CD4-positive, alpha-beta memory T cell (primary cell): ENCODE measurements at regions not wholly inside any gene's neighbourhood (a gene's known extent, or its start where the extent isn't known, plus 50 kb on each side); places are given as distances from the start of the nearest gene placed in this dataset.
"Not testable (repeated sequence)": the region's sequence is repeated elsewhere in the genome, so short reads cannot be mapped to it uniquely, and the experiment has no call there.

Experiments
- CTCF ChIA-PET: fragments of 350-600 bp; sonication (Branson Sonifier 250); formaldehyde crosslinking; loops from one replicate; lab custom pipeline; 2021; ENCODE audit warnings: inconsistent platforms; ENCODE audit not compliant: partially characterized antibody; lab: Charles Lee
- POLR2A ChIA-PET: fragments of 350-600 bp; sonication (Branson Sonifier 250); formaldehyde crosslinking; loops from one replicate; lab custom pipeline; 2021; ENCODE audit not compliant: partially characterized antibody; lab: Charles Lee
- DNase-seq, 5 donors: peaks; one replicate each; pipeline versions ENCODE4 v3.0.0 to v3.0.0-alpha.2; 2020 to 2022; ENCODE audit warnings: mixed read lengths in 1 of 5
- H3K27ac ChIP-seq: one replicate; pipeline ENCODE4 v1.7.0; 2013; ENCODE audit warnings: low read depth, low read length
- H3K27me3 ChIP-seq: 2 replicates; pipeline ENCODE4 v1.7.0; 2013; ENCODE audit warnings: mild to moderate bottlenecking, low read length, moderate library complexity; ENCODE audit not compliant: insufficient read depth
- H3K36me3 ChIP-seq: 2 replicates; pipeline ENCODE4 v1.7.0; 2013; ENCODE audit warnings: mild to moderate bottlenecking, low read length, moderate library complexity; ENCODE audit not compliant: insufficient read depth
- H3K4me1 ChIP-seq: 2 replicates; pipeline ENCODE4 v1.7.0; 2013; ENCODE audit warnings: mild to moderate bottlenecking, low read length, moderate library complexity; ENCODE audit not compliant: insufficient read depth
- H3K4me3 ChIP-seq, 2 donors: one replicate each; pipeline ENCODE4 v1.7.0; 2013; ENCODE audit warnings: low read length in 2 of 2, mild to moderate bottlenecking in 1 of 2
- H3K9me3 ChIP-seq, 2 donors: one replicate each; pipeline ENCODE4 v1.7.0; 2013; ENCODE audit warnings: low read length in 2 of 2, control low read depth in 1 of 2; ENCODE audit not compliant: control insufficient read depth in 1 of 2
- H3K27ac Mint-ChIP-seq, 7 donors: one replicate each; pipeline ENCODE4 v1.8.0; 2020 to 2021; ENCODE audit warnings: mixed read lengths in 7 of 7, mild to moderate bottlenecking in 6 of 7, inconsistent platforms in 3 of 7, moderate library complexity in 3 of 7
- H3K27me3 Mint-ChIP-seq, 2 donors: one replicate each; pipeline ENCODE4 v1.8.0; 2020 to 2021; ENCODE audit warnings: mixed read lengths in 2 of 2
- H3K36me3 Mint-ChIP-seq, 2 donors: one replicate each; pipeline ENCODE4 v1.8.0; 2020 to 2021; ENCODE audit warnings: mixed read lengths in 2 of 2, inconsistent platforms in 1 of 2, mild to moderate bottlenecking in 1 of 2
- H3K4me1 Mint-ChIP-seq, 4 donors: one replicate each; pipeline ENCODE4 v1.8.0; 2020 to 2021; ENCODE audit warnings: mixed read lengths in 4 of 4, mild to moderate bottlenecking in 1 of 4
- H3K4me3 Mint-ChIP-seq, 8 donors: one replicate each; pipeline ENCODE4 v1.8.0; 2020 to 2021; ENCODE audit warnings: mixed read lengths in 8 of 8, mild to moderate bottlenecking in 7 of 8, moderate library complexity in 6 of 8, inconsistent platforms in 3 of 8
- H3K9me3 Mint-ChIP-seq, 8 donors: one replicate each; pipeline ENCODE4 v1.8.0; 2020 to 2021; ENCODE audit warnings: mixed read lengths in 8 of 8, mild to moderate bottlenecking in 5 of 8, inconsistent platforms in 3 of 8, moderate library complexity in 1 of 8
- intact Hi-C: fragments of 100-400 bp; cut with micrococcal nuclease; formaldehyde crosslinking; loops from one replicate; pipeline ENCODE4 v1.15.1; 2023

- H3K27ac Mint-ChIP-seq, H3K4me3 ChIP-seq, POLR2A ChIA-PET, H3K36me3 ChIP-seq, CTCF ChIA-PET, H3K27me3 ChIP-seq, H3K4me3 Mint-ChIP-seq, H3K27me3 Mint-ChIP-seq, DNase-seq, H3K4me1 ChIP-seq, intact Hi-C loops, H3K36me3 Mint-ChIP-seq, H3K9me3 ChIP-seq, H3K4me1 Mint-ChIP-seq, H3K27ac ChIP-seq: not testable (repeated sequence)
- H3K9me3 Mint-ChIP-seq, result peaks cover 0 to 16% (median 3%) of the 10 kb centered on the region in 8 donors
Measured at GRCh38 chr16:65735615-65736014, 613.8 kb upstream of the CDH11 start.

- H3K36me3 Mint-ChIP-seq, result no peaks in the 10 kb centered on the region
- H3K9me3 ChIP-seq, result no peaks in the 10 kb centered on the region
- no peaks in the 10 kb centered on the region for H3K4me1 ChIP-seq
- ChIA-PET CTCF (no interaction called here), POLR2A (no interaction called here)
- H3K27ac Mint-ChIP-seq, result no peak overlapping the region
- no peak for DNase-seq
- no peaks in the 10 kb centered on the region for H3K27me3 Mint-ChIP-seq
- H3K4me3 Mint-ChIP-seq, result no peak overlapping the region
- H3K4me3 ChIP-seq, result no peak overlapping the region
- no peaks in the 10 kb centered on the region for H3K4me1 Mint-ChIP-seq
- intact Hi-C loops, result no loop called here
- H3K36me3 ChIP-seq, result no peaks in the 10 kb centered on the region
- no peak overlapping the region for H3K27ac ChIP-seq
- H3K9me3 Mint-ChIP-seq, result peaks cover 0 to 27% (median 3%) of the 10 kb centered on the region in 8 donors
- no peaks in the 10 kb centered on the region for H3K27me3 ChIP-seq
Measured at GRCh38 chr16:65733721-65734120, 611.9 kb upstream of the CDH11 start.

- no peaks in the 10 kb centered on the region for H3K36me3 ChIP-seq
- CTCF ChIA-PET, result no interaction called here
Measured at GRCh38 chr16:65731833-65732232, 610.0 kb upstream of the CDH11 start.

GRCh38 chr16:65728652-65729051 is 606.8 kb upstream of the CDH11 start:
- no peak for DNase-seq
- H3K27ac ChIP-seq, result no peak overlapping the region
- no peak overlapping the region for H3K27ac Mint-ChIP-seq
- H3K27me3 ChIP-seq, result no peaks in the 10 kb centered on the region
- H3K9me3 ChIP-seq, result no peaks in the 10 kb centered on the region
- no peaks in the 10 kb centered on the region for H3K4me1 ChIP-seq
- H3K4me3 Mint-ChIP-seq, result no peak overlapping the region
- CTCF ChIA-PET, result no interaction called here
- no peaks in the 10 kb centered on the region for H3K4me1 Mint-ChIP-seq
- intact Hi-C loops, result no loop called here
- H3K9me3 Mint-ChIP-seq, result peaks cover 0 to 26% (median 5%) of the 10 kb centered on the region in 8 donors
- H3K4me3 ChIP-seq, result no peak overlapping the region
- POLR2A ChIA-PET, result no interaction called here
- H3K36me3 ChIP-seq, result no peaks in the 10 kb centered on the region
- peaks cover 0 to 3% of the 10 kb centered on the region in 2 donors for H3K27me3 Mint-ChIP-seq
- H3K36me3 Mint-ChIP-seq, result no peaks in the 10 kb centered on the region

More at GRCh38 chr16:65731833-65732232, 610.0 kb upstream of the CDH11 start:
- Mint-ChIP-seq H3K4me3 (no peak overlapping the region), H3K27ac (no peak overlapping the region), H3K36me3 (no peaks in the 10 kb centered on the region), H3K9me3 (peaks cover 0 to 23% (median 5%) of the 10 kb centered on the region in 8 donors), H3K4me1 (no peaks in the 10 kb centered on the region), H3K27me3 (peaks cover 0 to 3% of the 10 kb centered on the region in 2 donors)
- H3K9me3 ChIP-seq, result no peaks in the 10 kb centered on the region
- H3K27ac ChIP-seq, result no peak overlapping the region
- POLR2A ChIA-PET, result no interaction called here
- no peaks in the 10 kb centered on the region for H3K27me3 ChIP-seq
- no peak overlapping the region for H3K4me3 ChIP-seq
- no peak for DNase-seq
- H3K4me1 ChIP-seq, result no peaks in the 10 kb centered on the region
- intact Hi-C loops, result no loop called here

GRCh38 chr16:65728167-65728566 is 606.3 kb upstream of the CDH11 start:
- H3K36me3 Mint-ChIP-seq, result no peaks in the 10 kb centered on the region
- no peak overlapping the region for H3K4me3 Mint-ChIP-seq
- H3K27me3 Mint-ChIP-seq, result peaks cover 0 to 3% of the 10 kb centered on the region in 2 donors
- no peak for DNase-seq
- Histone ChIP-seq H3K36me3 (no peaks in the 10 kb centered on the region), H3K4me3 (no peak overlapping the region), H3K27ac (no peak overlapping the region), H3K9me3 (no peaks in the 10 kb centered on the region), H3K27me3 (no peaks in the 10 kb centered on the region), H3K4me1 (no peaks in the 10 kb centered on the region)
- intact Hi-C loops, result no loop called here
- ChIA-PET CTCF (no interaction called here), POLR2A (no interaction called here)
- H3K4me1 Mint-ChIP-seq, result no peaks in the 10 kb centered on the region
- no peak overlapping the region for H3K27ac Mint-ChIP-seq
- peaks cover 0 to 28% (median 5%) of the 10 kb centered on the region in 8 donors for H3K9me3 Mint-ChIP-seq

- Histone ChIP-seq H3K27ac (no peak overlapping the region), H3K27me3 (no peaks in the 10 kb centered on the region), H3K9me3 (no peaks in the 10 kb centered on the region), H3K36me3 (no peaks in the 10 kb centered on the region), H3K4me1 (no peaks in the 10 kb centered on the region), H3K4me3 (no peak overlapping the region)
- H3K4me1 Mint-ChIP-seq, result no peaks in the 10 kb centered on the region
- intact Hi-C loops, result no loop called here
- H3K9me3 Mint-ChIP-seq, result peaks cover 0 to 28% (median 5%) of the 10 kb centered on the region in 8 donors
- ChIA-PET CTCF (no interaction called here), POLR2A (no interaction called here)
- DNase-seq, result no peak
- H3K27ac Mint-ChIP-seq, result no peak overlapping the region
- H3K27me3 Mint-ChIP-seq, result peaks cover 0 to 3% of the 10 kb centered on the region in 2 donors
- H3K4me3 Mint-ChIP-seq, result no peak overlapping the region
- no peaks in the 10 kb centered on the region for H3K36me3 Mint-ChIP-seq
Measured at GRCh38 chr16:65727534-65728137, 605.8 kb upstream of the CDH11 start.

GRCh38 chr16:65725156-65725845 is 603.4 kb upstream of the CDH11 start:
- CTCF ChIA-PET, result no interaction called here
- Mint-ChIP-seq H3K27ac (no peak overlapping the region), H3K27me3 (peaks cover 0 to 3% of the 10 kb centered on the region in 2 donors), H3K9me3 (peaks cover 0 to 20% (median 3%) of the 10 kb centered on the region in 8 donors), H3K4me1 (no peaks in the 10 kb centered on the region), H3K36me3 (no peaks in the 10 kb centered on the region), H3K4me3 (no peak overlapping the region)
- no peaks in the 10 kb centered on the region for H3K27me3 ChIP-seq
- no peak for DNase-seq
- H3K4me1 ChIP-seq, result no peaks in the 10 kb centered on the region
- intact Hi-C loops, result no loop called here
- no peaks in the 10 kb centered on the region for H3K9me3 ChIP-seq
- POLR2A ChIA-PET, result no interaction called here
- H3K36me3 ChIP-seq, result no peaks in the 10 kb centered on the region
- no peak overlapping the region for H3K4me3 ChIP-seq
- no peak overlapping the region for H3K27ac ChIP-seq
